Uterus (tissue), 3 donors: ENCODE measurements at regions not wholly inside any gene's neighbourhood (a gene's known extent, or its start where the extent isn't known, plus 50 kb on each side); places are given as distances from the start of the nearest gene placed in this dataset.

Experiments
- DNase-seq, 2 donors: peaks; one replicate each; pipeline ENCODE4 v3.0.0-alpha.2; 2019 to 2020
- H3K27ac ChIP-seq, 2 donors: fragments of 200-600 bp; sonication (generic); 1 replicate in 1 of 2; 2 replicates in 1 of 2; pipeline ENCODE4 v1.5.1; 2016 to 2018
- H3K27me3 ChIP-seq, 2 donors: fragments of 200-600 bp; sonication (generic); one replicate each; pipeline ENCODE4 v1.5.1; 2018 to 2019; ENCODE audit warnings: control low read depth in 1 of 2
- H3K36me3 ChIP-seq, 2 donors: fragments of 200-600 bp; sonication (generic); one replicate each; pipeline ENCODE4 v1.5.1; 2019; ENCODE audit warnings: control low read depth in 1 of 2
- H3K4me1 ChIP-seq, 2 donors: fragments of 200-600 bp; sonication (generic); one replicate each; pipeline ENCODE4 v1.5.1; 2018 to 2019; ENCODE audit warnings: control low read depth in 1 of 2
- H3K4me3 ChIP-seq, 2 donors: fragments of 200-600 bp; sonication (generic); 1 replicate in 1 of 2; 2 replicates in 1 of 2; pipeline ENCODE4 v1.5.1; 2018 to 2019; ENCODE audit warnings: mild to moderate bottlenecking in 1 of 2
- H3K9me3 ChIP-seq, 2 donors: fragments of 200-600 bp; sonication (generic); one replicate each; pipeline ENCODE4 v1.5.1; 2019; ENCODE audit warnings: control low read depth in 1 of 2
- CTCF ChIP-seq, 4 experiments: fragments of 200-600 bp in 2 of 4; fragments of 450-650 bp in 2 of 4; sonication (generic) in 2 of 4; IDR thresholded peaks; one replicate each; pipeline ENCODE4 v1.5.1; 2016 to 2019; ENCODE audit warnings: antibody characterized with exemption in 4 of 4, mild to moderate bottlenecking in 2 of 4, moderate library complexity in 1 of 4
- POLR2A ChIP-seq, 2 donors: fragments of 450-650 bp; IDR thresholded peaks; one replicate each; pipeline ENCODE4 v1.6.1; 2016; ENCODE audit warnings: antibody characterized with exemption in 2 of 2, mild to moderate bottlenecking in 1 of 2, moderate library complexity in 1 of 2
- intact Hi-C: fragments of 100-400 bp; cut with DNase I; formaldehyde crosslinking; loops from one replicate; pipeline ENCODE4 v1.15.1; 2023; ENCODE audit warnings: low total_unique reads
- donor health status: DM: yes; HTN: yes; CAD: no.

- Histone ChIP-seq H3K36me3 (no peaks in the 10 kb centered on the region), H3K27me3 (no peaks in the 10 kb centered on the region), H3K4me1 (no peaks in the 10 kb centered on the region), H3K4me3 (no peak overlapping the region), H3K27ac (no peak overlapping the region), H3K9me3 (no peaks in the 10 kb centered on the region)
- TF ChIP-seq CTCF (IDR thresholded peaks at IDR 0.05) (no peak), POLR2A (IDR thresholded peaks at IDR 0.05) (no peak)
- intact Hi-C loops, result no loop called here
- DNase-seq, result no peak
Observed at GRCh38 chr2:223369889-223370288, 232.3 kb downstream of the SCG2 start.

- H3K9me3 ChIP-seq, result no peaks in the 10 kb centered on the region
- no peak overlapping the region for H3K4me3 ChIP-seq
- no peak overlapping the region for H3K27ac ChIP-seq
- TF ChIP-seq CTCF (IDR thresholded peaks at IDR 0.05) (no peak), POLR2A (IDR thresholded peaks at IDR 0.05) (no peak)
- intact Hi-C loops, result no loop called here
- no peaks in the 10 kb centered on the region for H3K36me3 ChIP-seq
- H3K27me3 ChIP-seq, result no peaks in the 10 kb centered on the region
- H3K4me1 ChIP-seq, result no peaks in the 10 kb centered on the region
- no peak for DNase-seq
Observed at GRCh38 chr2:223383315-223383714, 218.8 kb downstream of the SCG2 start.

- Histone ChIP-seq H3K36me3 (no peaks in the 10 kb centered on the region), H3K4me1 (no peaks in the 10 kb centered on the region), H3K9me3 (no peaks in the 10 kb centered on the region), H3K27ac (no peak overlapping the region), H3K27me3 (no peaks in the 10 kb centered on the region), H3K4me3 (no peak overlapping the region)
- TF ChIP-seq POLR2A (IDR thresholded peaks at IDR 0.05) (no peak), CTCF (IDR thresholded peaks at IDR 0.05) (no peak)
- no peak for DNase-seq
- intact Hi-C loops, result no loop called here
Observed at GRCh38 chr2:223386189-223386588, 216.0 kb downstream of the SCG2 start.

- Histone ChIP-seq H3K36me3 (no peaks in the 10 kb centered on the region), H3K27me3 (no peaks in the 10 kb centered on the region), H3K9me3 (no peaks in the 10 kb centered on the region), H3K4me3 (no peak overlapping the region), H3K4me1 (no peaks in the 10 kb centered on the region), H3K27ac (no peak overlapping the region)
- intact Hi-C loops, result no loop called here
- TF ChIP-seq POLR2A (IDR thresholded peaks at IDR 0.05) (no peak), CTCF (IDR thresholded peaks at IDR 0.05) (no peak)
- no peak for DNase-seq
Observed at GRCh38 chr2:223386984-223387383, 215.2 kb downstream of the SCG2 start.

GRCh38 chr2:223389624-223390023 is 212.5 kb downstream of the SCG2 start:
- DNase-seq, result no peak
- TF ChIP-seq POLR2A (IDR thresholded peaks at IDR 0.05), result no peak
- TF ChIP-seq CTCF (IDR thresholded peaks at IDR 0.05), result no peak
- no peak overlapping the region for H3K27ac ChIP-seq
- no peaks in the 10 kb centered on the region for H3K4me1 ChIP-seq
- no peaks in the 10 kb centered on the region for H3K9me3 ChIP-seq
- no peak overlapping the region for H3K4me3 ChIP-seq
- no peaks in the 10 kb centered on the region for H3K36me3 ChIP-seq
- H3K27me3 ChIP-seq, result no peaks in the 10 kb centered on the region
- intact Hi-C loops, result no loop called here
